ENCODE measurements at regions not wholly inside any gene's neighbourhood (a gene's known extent, or its start where the extent isn't known, plus 50 kb on each side); places are given as distances from the start of the nearest gene placed in this dataset.

GRCh38 chr11:45593992-45594391, 71.4 kb downstream of the CHST1 start:
- DNase-seq (ENCODE audit: low spot score) (no peak), FAIRE-seq (no peak), ATAC-seq (no peak)
- Histone ChIP-seq H2AFZ (ENCODE audit: low read length) (no peak overlapping the region), H3K9me3 (ENCODE audit: low read length) (no peaks in the 10 kb centered on the region), H3K4me1 (ENCODE audit: insufficient read depth, low read length) (no peaks in the 10 kb centered on the region), H3K36me3 (replicated peaks in 1 of 2; ENCODE audit: control insufficient read depth in 1 of 2, insufficient read depth in 2 of 2, low read length in 2 of 2) (no peaks in the 10 kb centered on the region), H3K79me2 (ENCODE audit: insufficient read depth, low read length) (no peaks in the 10 kb centered on the region), H3K4me2 (ENCODE audit: low read depth, low read length) (no peak overlapping the region), H3K27me3 (ENCODE audit: control insufficient read depth in 1 of 2, insufficient read depth in 2 of 2, low read length in 2 of 2) (peaks cover 0 to 27% of the 10 kb centered on the region in 2 experiments; a peak in 3 of 5 replicates), H4K20me1 (ENCODE audit: insufficient read depth, low read length) (no peaks in the 10 kb centered on the region), H3K9ac (ENCODE audit: insufficient read depth, low read depth, low read length) (no peak overlapping the region), H3K27ac (ENCODE audit: extremely low read length, insufficient read depth, low read length) (no peak overlapping the region), H3K4me3 (replicated peaks in 1 of 3; ENCODE audit: insufficient read depth in 1 of 3, low read depth in 2 of 3, low read length in 3 of 3) (no peak overlapping the region)
- POLR2A ChIA-PET: no interaction called here
- 41% methylated on average over 4 of the region's 4 CpGs for WGBS (ENCODE audit: low lambda C conversion rate)
- BruUV-seq (replicated peaks): no TSS peak
- CTCF ChIA-PET (ENCODE audit: low intra/inter-chr PET ratio, low total read pairs): no interaction called here
- TF ChIP-seq ZBTB44 (CRISPR knock-in tag; IDR thresholded peaks at IDR 0.05) (no peak), NFYB (CRISPR knock-in tag; IDR thresholded peaks at IDR 0.05) (peak; percentile 48)
- intact Hi-C loops (cut with micrococcal nuclease; ENCODE audit: unreplicated experiment): no loop called here
- in situ Hi-C loops (cut with HindIII; ENCODE audit: extremely low pct_ligation_motif_present, low pct_unique_long_range_greater_than_20kb): no loop called here

GRCh38 chr11:45592636-45593035, 72.8 kb downstream of the CHST1 start:
- Histone ChIP-seq H3K4me2 (ENCODE audit: low read depth, low read length) (no peak overlapping the region), H3K27me3 (ENCODE audit: control insufficient read depth in 1 of 2, insufficient read depth in 2 of 2, low read length in 2 of 2) (peaks cover 0 to 23% of the 10 kb centered on the region in 2 experiments; a peak in 2 of 5 replicates), H3K9me3 (ENCODE audit: low read length) (no peaks in the 10 kb centered on the region), H3K36me3 (replicated peaks in 1 of 2; ENCODE audit: control insufficient read depth in 1 of 2, insufficient read depth in 2 of 2, low read length in 2 of 2) (no peaks in the 10 kb centered on the region), H3K9ac (ENCODE audit: insufficient read depth, low read depth, low read length) (no peak overlapping the region), H4K20me1 (ENCODE audit: insufficient read depth, low read length) (no peaks in the 10 kb centered on the region), H2AFZ (ENCODE audit: low read length) (no peak overlapping the region), H3K79me2 (ENCODE audit: insufficient read depth, low read length) (no peaks in the 10 kb centered on the region), H3K4me1 (ENCODE audit: insufficient read depth, low read length) (no peaks in the 10 kb centered on the region), H3K27ac (ENCODE audit: extremely low read length, insufficient read depth, low read length) (no peak overlapping the region), H3K4me3 (replicated peaks in 1 of 3; ENCODE audit: insufficient read depth in 1 of 3, low read depth in 2 of 3, low read length in 3 of 3) (no peak overlapping the region)
- no peak for FAIRE-seq
- in situ Hi-C loops (cut with HindIII; ENCODE audit: extremely low pct_ligation_motif_present, low pct_unique_long_range_greater_than_20kb) (no loop called here), intact Hi-C loops (cut with micrococcal nuclease; ENCODE audit: unreplicated experiment) (no loop called here)
- no peak for ATAC-seq
- no TSS peak for BruUV-seq (replicated peaks)
- DNase-seq (ENCODE audit: low spot score): no peak
- ChIA-PET CTCF (ENCODE audit: low intra/inter-chr PET ratio, low total read pairs) (no interaction called here), POLR2A (no interaction called here)
- 1% methylated on average over 5 of the region's 6 CpGs for WGBS (ENCODE audit: low lambda C conversion rate)
- no peak for TF ChIP-seq ZNF274 (CRISPR knock-in tag; IDR thresholded peaks at IDR 0.05)
- TF ChIP-seq PRDM15 (CRISPR knock-in tag; IDR thresholded peaks at IDR 0.05): no peak
- no peak for TF ChIP-seq MIER2 (CRISPR knock-in tag; IDR thresholded peaks at IDR 0.05)
- TF ChIP-seq ZNF256 (CRISPR knock-in tag; conservative IDR thresholded peaks at IDR 0.05): no peak
- no peak for TF ChIP-seq ZSCAN21 (CRISPR knock-in tag; IDR thresholded peaks at IDR 0.05; ENCODE audit: borderline replicate concordance)
- TF ChIP-seq TRAFD1 (CRISPR knock-in tag; IDR thresholded peaks at IDR 0.05; ENCODE audit: borderline replicate concordance): no peak
- no peak for TF ChIP-seq ELF4 (CRISPR knock-in tag; IDR thresholded peaks at IDR 0.05; ENCODE audit: borderline replicate concordance)
- TF ChIP-seq HNRNPK (IDR thresholded peaks at IDR 0.05; ENCODE audit: low read depth, low read length, poor library complexity, severe bottlenecking): no peak
